ENCODE measurements at regions not wholly inside any gene's neighbourhood (a gene's known extent, or its start where the extent isn't known, plus 50 kb on each side); places are given as distances from the start of the nearest gene placed in this dataset.

- no TSS peak for BruUV-seq (replicated peaks)
- Histone ChIP-seq H3K4me1 (ENCODE audit: control insufficient read depth in 1 of 2, insufficient read depth in 2 of 2, low read length in 2 of 2) (no peaks in the 10 kb centered on the region), H3K9me2 (ENCODE audit: insufficient read depth) (no peaks in the 10 kb centered on the region), H3K27me3 (ENCODE audit: insufficient read depth, low read length) (peaks cover 49% of the 10 kb centered on the region), H3K9me3 (ENCODE audit: control insufficient read depth in 1 of 2, insufficient read depth in 1 of 2, low read depth in 1 of 2, low read length in 2 of 2) (no peaks in the 10 kb centered on the region), H3K27ac (ENCODE audit: low read depth, low read length) (no peak overlapping the region), H3K4me2 (ENCODE audit: low read length) (no peak overlapping the region), H3K9ac (ENCODE audit: low read length) (no peak overlapping the region), H3K4me3 (replicated peaks in 1 of 2; ENCODE audit: low read depth in 1 of 2, low read length in 2 of 2) (no peak overlapping the region), H3K36me3 (ENCODE audit: control insufficient read depth in 1 of 2, insufficient read depth in 2 of 2, low read length in 2 of 2) (no peaks in the 10 kb centered on the region), H2AFZ (ENCODE audit: low read depth, low read length, poor library complexity, severe bottlenecking) (no peak overlapping the region), H3K79me2 (ENCODE audit: insufficient read depth, low read length) (no peaks in the 10 kb centered on the region), H4K20me1 (ENCODE audit: insufficient read depth) (no peaks in the 10 kb centered on the region)
- ChIA-PET CTCF (no interaction called here), RAD21 (ENCODE audit: low non-redundant PET in 1 of 2, low total read pairs in 2 of 2, uncharacterized antibody in 2 of 2, unreplicated experiment in 2 of 2) (no interaction called here), POLR2A (no interaction called here)
- DNase-seq (ENCODE audit: low read depth, low spot score) (no peak), ATAC-seq (no peak)
- TF ChIP-seq POLR2A (IDR thresholded peaks at IDR 0.05; ENCODE audit: borderline replicate concordance, extremely low read depth, insufficient read depth, insufficient read length): no peak
- TF ChIP-seq REST (IDR thresholded peaks at IDR 0.05; ENCODE audit: low read depth): no peak
- no peak for TF ChIP-seq ZNF274 (IDR thresholded peaks at IDR 0.05; ENCODE audit: low read depth, low read length)
- TF ChIP-seq, protein P1, sequence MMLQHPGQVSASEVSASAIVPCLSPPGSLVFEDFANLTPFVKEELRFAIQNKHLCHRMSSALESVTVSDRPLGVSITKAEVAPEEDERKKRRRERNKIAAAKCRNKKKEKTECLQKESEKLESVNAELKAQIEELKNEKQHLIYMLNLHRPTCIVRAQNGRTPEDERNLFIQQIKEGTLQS (IDR thresholded peaks at IDR 0.05): no peak
- TF ChIP-seq ELF1 (IDR thresholded peaks at IDR 0.05; ENCODE audit: borderline replicate concordance, low read depth): no peak
- TF ChIP-seq, protein P2, sequence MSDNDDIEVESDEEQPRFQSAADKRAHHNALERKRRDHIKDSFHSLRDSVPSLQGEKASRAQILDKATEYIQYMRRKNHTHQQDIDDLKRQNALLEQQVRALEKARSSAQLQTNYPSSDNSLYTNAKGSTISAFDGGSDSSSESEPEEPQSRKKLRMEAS (IDR thresholded peaks at IDR 0.05): no peak
- no peak for TF ChIP-seq CEBPB (IDR thresholded peaks at IDR 0.05; ENCODE audit: low read depth)
- no peak for TF ChIP-seq SIN3A (IDR thresholded peaks at IDR 0.05; ENCODE audit: low read depth)
- no peak for TF ChIP-seq TCF7L2 (IDR thresholded peaks at IDR 0.05; ENCODE audit: borderline replicate concordance, extremely low read depth, insufficient read depth, insufficient read length)
- intact Hi-C loops (cut with micrococcal nuclease): no loop called here
These were observed 262.4 kb upstream of the PLET1 start for GRCh38 chr11:112523031-112523430.

All from HCT116 (cell line).